GM23338 (cell line): ENCODE measurements at regions not wholly inside any gene's neighbourhood (a gene's known extent, or its start where the extent isn't known, plus 50 kb on each side); places are given as distances from the start of the nearest gene placed in this dataset.

Source experiments
- ATAC-seq: fragments of 200-7000 bp; cut with Tn5 transposase; 3 replicates; pipeline ENCODE4 v1.9.1; 2020
- DNase-seq: peaks from one replicate; pipeline ENCODE4 v3.0.0-alpha.2; 2015; ENCODE audit warnings: low spot score
- H2AFZ ChIP-seq: fragments of 200-600 bp; sonication (generic); 2 replicates; pipeline ENCODE4 v1.8.0; 2016; ENCODE audit warnings: antibody characterized with exemption, mild to moderate bottlenecking, moderate library complexity
- H3F3A ChIP-seq: fragments of 200-600 bp; sonication (generic); replicated peaks from 2 replicates; pipeline ENCODE4 v1.8.0; 2017; ENCODE audit warnings: antibody characterized with exemption, mixed run types, low read depth
- H3K27ac ChIP-seq: fragments of 200-600 bp; sonication (generic); 2 replicates; pipeline ENCODE4 v1.6.1; 2016; ENCODE audit warnings: low read depth
- H3K27me3 ChIP-seq: fragments of 200-600 bp; sonication (generic); 2 replicates; pipeline ENCODE4 v1.8.0; 2016; ENCODE audit warnings: mild to moderate bottlenecking, mixed run types, moderate library complexity; ENCODE audit not compliant: insufficient read depth
- H3K36me3 ChIP-seq: fragments of 200-600 bp; sonication (generic); 2 replicates; pipeline ENCODE4 v1.8.0; 2016; ENCODE audit warnings: mild to moderate bottlenecking; ENCODE audit not compliant: insufficient read depth
- H3K4me1 ChIP-seq: fragments of 200-600 bp; sonication (generic); 2 replicates; pipeline ENCODE4 v1.8.0; 2016; ENCODE audit warnings: mild to moderate bottlenecking, moderate library complexity; ENCODE audit not compliant: insufficient read depth
- H3K4me2 ChIP-seq: fragments of 200-600 bp; sonication (generic); 2 replicates; pipeline ENCODE4 v1.7.1; 2017; ENCODE audit warnings: mixed run types
- H3K4me3 ChIP-seq: fragments of 200-600 bp; sonication (generic); 2 replicates; pipeline ENCODE4 v1.6.1; 2016; ENCODE audit warnings: mixed run types
- H3K79me2 ChIP-seq: fragments of 200-600 bp; sonication (generic); replicated peaks from 2 replicates; pipeline ENCODE4 v1.8.0; 2017; ENCODE audit warnings: mild to moderate bottlenecking; ENCODE audit not compliant: insufficient read depth
- H3K9me2 ChIP-seq: fragments of 200-600 bp; sonication (generic); 2 replicates; pipeline ENCODE4 v1.8.0; 2017; ENCODE audit not compliant: insufficient read depth
- H4K20me1 ChIP-seq: fragments of 200-600 bp; sonication (generic); replicated peaks from 2 replicates; pipeline ENCODE4 v1.8.0; 2017; ENCODE audit warnings: mild to moderate bottlenecking; ENCODE audit not compliant: insufficient read depth
- H3K27ac Mint-ChIP-seq: 2 replicates; pipeline ENCODE4 v1.8.0; 2020; ENCODE audit warnings: inconsistent platforms, mild to moderate bottlenecking, moderate library complexity, mixed read lengths
- H3K27me3 Mint-ChIP-seq: 3 replicates; pipeline ENCODE4 v1.8.0; 2022; ENCODE audit warnings: low read depth, mild to moderate bottlenecking, moderate library complexity, mixed read lengths, inconsistent platforms; ENCODE audit not compliant: insufficient read depth, poor library complexity
- H3K36me3 Mint-ChIP-seq: 3 replicates; pipeline ENCODE4 v1.8.0; 2021; ENCODE audit warnings: low read depth, mild to moderate bottlenecking, inconsistent platforms, moderate library complexity, mixed read lengths
- H3K4me1 Mint-ChIP-seq: 3 replicates; pipeline ENCODE4 v1.8.0; 2020; ENCODE audit warnings: mild to moderate bottlenecking, inconsistent platforms, mixed read lengths
- H3K4me3 Mint-ChIP-seq: 3 replicates; pipeline ENCODE4 v1.8.0; 2021; ENCODE audit warnings: moderate library complexity, mild to moderate bottlenecking, inconsistent platforms, mixed read lengths
- H3K9me3 Mint-ChIP-seq: 3 replicates; pipeline ENCODE4 v1.8.0; 2020; ENCODE audit warnings: moderate library complexity, mild to moderate bottlenecking, inconsistent platforms, mixed read lengths
- CREB1 ChIP-seq: fragments of 250-450 bp; sonication (Bioruptor Pico); IDR thresholded peaks from 2 replicates; pipeline ENCODE4 v1.5.0; 2020; ENCODE audit warnings: low read depth, mild to moderate bottlenecking, moderate library complexity
- CTCF ChIP-seq, 2 experiments: fragments of 200-600 bp in 1 of 2; sonication (generic) in 1 of 2; conservative IDR thresholded peaks; 2 replicates each; pipeline versions ENCODE4 v1.5.1 to v1.6.1; 2016 to 2017; ENCODE audit warnings: antibody characterized with exemption in 2 of 2, low read depth in 2 of 2, mild to moderate bottlenecking in 2 of 2, moderate library complexity in 1 of 2
- ETS1 ChIP-seq: IDR thresholded peaks from 2 replicates; pipeline ENCODE4 v1.6.1; 2016; ENCODE audit warnings: antibody characterized with exemption
- EZH2 ChIP-seq: fragments of 200-600 bp; sonication (generic); IDR thresholded peaks from one replicate; pipeline ENCODE4 v1.8.0; 2017; ENCODE audit warnings: antibody characterized with exemption, mild to moderate bottlenecking, low read depth; ENCODE audit not compliant: unreplicated experiment
- EZH2phosphoT487 ChIP-seq: fragments of 200-600 bp; sonication (generic); IDR thresholded peaks from one replicate; pipeline ENCODE4 v1.8.1; 2018; ENCODE audit warnings: antibody characterized with exemption; ENCODE audit not compliant: unreplicated experiment
- JUNB ChIP-seq: IDR thresholded peaks from one replicate; pipeline ENCODE4 v1.6.1; 2016; ENCODE audit warnings: antibody characterized with exemption; ENCODE audit not compliant: unreplicated experiment
- NANOG ChIP-seq: IDR thresholded peaks from 2 replicates; pipeline ENCODE4 v1.6.1; 2016; ENCODE audit warnings: antibody characterized with exemption, borderline replicate concordance
- POLR2AphosphoS5 ChIP-seq: IDR thresholded peaks from 2 replicates; pipeline ENCODE4 v1.6.1; 2016; ENCODE audit warnings: antibody characterized with exemption, low read depth
- REST ChIP-seq: IDR thresholded peaks from one replicate; pipeline ENCODE4 v1.6.1; 2018; ENCODE audit warnings: antibody characterized with exemption; ENCODE audit not compliant: unreplicated experiment
- STAT1 ChIP-seq: IDR thresholded peaks from one replicate; pipeline ENCODE4 v1.6.1; 2016; ENCODE audit warnings: antibody characterized with exemption; ENCODE audit not compliant: unreplicated experiment
- ZNF114 ChIP-seq: fragments of 250-450 bp; sonication (Bioruptor Pico); IDR thresholded peaks from 2 replicates; pipeline ENCODE4 v1.5.0; 2020; ENCODE audit warnings: mild to moderate bottlenecking, moderate library complexity
- ZNF331 ChIP-seq: fragments of 250-450 bp; sonication (Bioruptor Pico); IDR thresholded peaks from 2 replicates; pipeline ENCODE4 v1.5.0; 2020; ENCODE audit warnings: low read depth, mild to moderate bottlenecking, moderate library complexity

- TF ChIP-seq EZH2 (no peak), CREB1 (CRISPR knock-in tag) (no peak), JUNB (no peak), ZNF114 (CRISPR knock-in tag) (no peak), POLR2AphosphoS5 (no peak)
Observed at GRCh38 chr4:138772366-138772765, 243.2 kb upstream of the NOCT start (continued).

- ATAC-seq (no peak), DNase-seq (no peak)
- Histone ChIP-seq H3K79me2 (no peaks in the 10 kb centered on the region), H3K27me3 (no peaks in the 10 kb centered on the region), H3K36me3 (no peaks in the 10 kb centered on the region), H2AFZ (no peak overlapping the region), H3K4me2 (no peak overlapping the region), H3K27ac (no peak overlapping the region), H3K4me1 (peaks cover 3% of the 10 kb centered on the region), H3K9me2 (0 out of 2 replicates have a peak, but pooled peaks cover 6% of the 10 kb centered on the region), H3F3A (no peaks in the 10 kb centered on the region), H3K4me3 (no peak overlapping the region), H4K20me1 (no peaks in the 10 kb centered on the region)
- Mint-ChIP-seq H3K36me3 (no peaks in the 10 kb centered on the region), H3K27me3 (no peaks in the 10 kb centered on the region), H3K4me3 (no peak overlapping the region), H3K27ac (no peak overlapping the region), H3K9me3 (no peaks in the 10 kb centered on the region), H3K4me1 (peaks cover 7% of the 10 kb centered on the region)
- no peak for TF ChIP-seq ZNF114 (CRISPR knock-in tag)
- no peak for TF ChIP-seq EZH2
- no peak for TF ChIP-seq NANOG
- TF ChIP-seq EZH2phosphoT487, result no peak
- no peak for TF ChIP-seq STAT1
- TF ChIP-seq CTCF (conservative IDR thresholded peaks at IDR 0.05; ENCODE audit: low read depth in 2 of 2), result no peak
- TF ChIP-seq ETS1, result no peak
- no peak for TF ChIP-seq REST
- TF ChIP-seq ZNF331 (CRISPR knock-in tag), result no peak
- no peak for TF ChIP-seq POLR2AphosphoS5
Observed at GRCh38 chr4:138770818-138771217, 244.8 kb upstream of the NOCT start.
